Neuronal stem cell (in vitro differentiated cells): ENCODE measurements at regions not wholly inside any gene's neighbourhood (a gene's known extent, or its start where the extent isn't known, plus 50 kb on each side); places are given as distances from the start of the nearest gene placed in this dataset.

Source experiments
- DNase-seq: peaks from one replicate; pipeline ENCODE4 v3.0.0-alpha.2; 2013; ENCODE audit warnings: low spot score
- H2AFZ ChIP-seq: one replicate; pipeline ENCODE4 v1.6.1; 2013; ENCODE audit warnings: mild to moderate bottlenecking, low read length, inconsistent platforms
- H2AK5ac ChIP-seq: 2 replicates; pipeline ENCODE4 v1.6.1; 2013; ENCODE audit warnings: low read depth, mild to moderate bottlenecking, inconsistent platforms, low read length, moderate library complexity, mixed read lengths
- H2BK120ac ChIP-seq: 2 replicates; pipeline ENCODE4 v1.6.1; 2013; ENCODE audit warnings: low read depth, mild to moderate bottlenecking, inconsistent platforms, low read length, moderate library complexity, mixed read lengths
- H2BK12ac ChIP-seq: one replicate; pipeline ENCODE4 v1.6.1; 2013; ENCODE audit warnings: low read length, inconsistent platforms
- H2BK15ac ChIP-seq: 2 replicates; pipeline ENCODE4 v1.6.1; 2013; ENCODE audit warnings: mild to moderate bottlenecking, low read length, inconsistent platforms, mixed read lengths
- H2BK5ac ChIP-seq: one replicate; pipeline ENCODE4 v1.6.1; 2013; ENCODE audit warnings: inconsistent platforms, mild to moderate bottlenecking, low read length, moderate library complexity
- H3K14ac ChIP-seq: one replicate; pipeline ENCODE4 v1.6.1; 2013; ENCODE audit warnings: low read length, inconsistent platforms
- H3K18ac ChIP-seq: 2 replicates; pipeline ENCODE4 v1.6.1; 2013; ENCODE audit warnings: low read length, inconsistent platforms
- H3K23ac ChIP-seq: 2 replicates; pipeline ENCODE4 v1.6.1; 2013; ENCODE audit warnings: low read depth, mild to moderate bottlenecking, mixed read lengths, low read length, inconsistent platforms; ENCODE audit not compliant: poor library complexity
- H3K27ac ChIP-seq: replicated peaks from 3 replicates; pipeline ENCODE4 v1.5.1; 2013; ENCODE audit warnings: low read length, inconsistent platforms
- H3K27me3 ChIP-seq, 3 experiments: 2 replicates each; pipeline ENCODE4 v1.6.1; 2013; ENCODE audit warnings: low read length in 3 of 3, mild to moderate bottlenecking in 2 of 3, inconsistent platforms in 1 of 3, low read depth in 1 of 3, mixed read lengths in 1 of 3, moderate library complexity in 1 of 3; ENCODE audit not compliant: control insufficient read depth in 3 of 3, insufficient read depth in 3 of 3
- H3K36me3 ChIP-seq, 2 donors: replicated peaks in 1 of 2; 2 replicates each; pipeline ENCODE4 v1.6.1; 2013; ENCODE audit warnings: low read length in 2 of 2; ENCODE audit not compliant: control insufficient read depth in 2 of 2, insufficient read depth in 2 of 2
- H3K4ac ChIP-seq: 2 replicates; pipeline ENCODE4 v1.6.1; 2013; ENCODE audit warnings: inconsistent platforms, mild to moderate bottlenecking, low read length, moderate library complexity
- H3K4me1 ChIP-seq, 2 donors: 1 replicate in 1 of 2; 2 replicates in 1 of 2; pipeline ENCODE4 v1.6.1; 2013; ENCODE audit warnings: low read length in 2 of 2, low read depth in 1 of 2; ENCODE audit not compliant: control insufficient read depth in 2 of 2, insufficient read depth in 1 of 2
- H3K4me2 ChIP-seq: one replicate; pipeline ENCODE4 v1.6.1; 2013; ENCODE audit warnings: mild to moderate bottlenecking, low read length, inconsistent platforms; ENCODE audit not compliant: insufficient read depth, poor library complexity, severe bottlenecking
- H3K4me3 ChIP-seq, 2 donors: 2 replicates each; pipeline ENCODE4 v1.5.1; 2013; ENCODE audit warnings: low read length in 2 of 2, mild to moderate bottlenecking in 2 of 2, inconsistent platforms in 1 of 2, moderate library complexity in 1 of 2
- H3K79me1 ChIP-seq: one replicate; pipeline ENCODE4 v1.6.1; 2013; ENCODE audit warnings: low read depth, mild to moderate bottlenecking, inconsistent platforms, low read length, moderate library complexity
- H3K9ac ChIP-seq: one replicate; pipeline ENCODE4 v1.6.1; 2013; ENCODE audit warnings: mild to moderate bottlenecking, low read depth, low read length, inconsistent platforms; ENCODE audit not compliant: poor library complexity
- H3K9me3 ChIP-seq, 2 donors: replicated peaks in 1 of 2; 2 replicates each; pipeline versions ENCODE3 to v1.6.1; 2013; ENCODE audit warnings: low read length in 2 of 2, mild to moderate bottlenecking in 2 of 2, inconsistent platforms in 1 of 2, low read depth in 1 of 2, mixed read lengths in 1 of 2, moderate library complexity in 1 of 2; ENCODE audit not compliant: control insufficient read depth in 2 of 2, insufficient read depth in 1 of 2
- H4K8ac ChIP-seq: one replicate; pipeline ENCODE4 v1.6.1; 2013; ENCODE audit warnings: low read depth, mild to moderate bottlenecking, inconsistent platforms, low read length, moderate library complexity
- H4K91ac ChIP-seq: one replicate; pipeline ENCODE4 v1.6.1; 2013; ENCODE audit warnings: low read length, low read depth, mild to moderate bottlenecking, inconsistent platforms; ENCODE audit not compliant: poor library complexity
- WGBS, 2 donors: extraction: QIAGEN DNeasy Blood & Tissue Kit; methylation state at CpG; one replicate each; pipeline ENCODE4 v1.1.7; 2013; ENCODE audit warnings: missing lambda C conversion rate in 2 of 2, mixed read lengths in 1 of 2; ENCODE audit not compliant: insufficient read length in 2 of 2, insufficient replicate concordance in 1 of 2; ENCODE audit errors: extremely low coverage in 2 of 2; 5-methylcytosine and 5-hydroxymethylcytosine counted together

DNA sequence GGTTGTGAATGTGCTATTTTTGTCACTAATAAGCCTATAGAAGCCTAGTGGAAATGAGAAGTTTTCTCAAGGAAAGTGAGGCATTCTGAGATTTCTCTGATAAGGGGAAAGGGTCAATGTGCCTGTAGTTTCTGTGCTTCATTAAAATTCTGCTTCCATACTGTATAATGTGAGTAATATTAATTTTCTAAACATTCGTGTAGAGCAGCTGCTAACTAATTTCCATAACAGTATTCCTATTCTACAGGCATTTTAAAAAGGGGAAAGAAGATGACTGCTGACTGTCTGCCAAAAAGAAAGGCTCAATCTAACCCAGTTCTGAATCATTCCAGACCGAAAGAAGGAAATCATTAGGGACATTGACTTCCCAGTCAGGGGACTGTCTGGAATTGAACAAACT, 293.3 kb upstream of the TMPO start:
- Histone ChIP-seq H3K36me3 (no peaks in the 10 kb centered on the region), H3K4me2 (no peak overlapping the region), H2BK15ac (no peak overlapping the region), H3K4me1 (no peaks in the 10 kb centered on the region), H4K8ac (no peak overlapping the region), H3K4me3 (no peak overlapping the region), H3K27ac (no peak overlapping the region), H2BK5ac (no peak overlapping the region), H2AFZ (no peak overlapping the region), H3K18ac (no peak overlapping the region), H3K27me3 (no peaks in the 10 kb centered on the region), H3K23ac (no peak overlapping the region), H3K4ac (no peak overlapping the region), H4K91ac (no peak overlapping the region), H2BK12ac (no peak overlapping the region), H2BK120ac (no peak overlapping the region), H2AK5ac (no peak overlapping the region), H3K9ac (no peak overlapping the region), H3K79me1 (no peaks in the 10 kb centered on the region), H3K14ac (no peak overlapping the region), H3K9me3 (no peaks in the 10 kb centered on the region)
- no CpG with 5 or more reads among the region's 2 CpGs for WGBS, 2 donors
- DNase-seq, result no peak

DNA sequence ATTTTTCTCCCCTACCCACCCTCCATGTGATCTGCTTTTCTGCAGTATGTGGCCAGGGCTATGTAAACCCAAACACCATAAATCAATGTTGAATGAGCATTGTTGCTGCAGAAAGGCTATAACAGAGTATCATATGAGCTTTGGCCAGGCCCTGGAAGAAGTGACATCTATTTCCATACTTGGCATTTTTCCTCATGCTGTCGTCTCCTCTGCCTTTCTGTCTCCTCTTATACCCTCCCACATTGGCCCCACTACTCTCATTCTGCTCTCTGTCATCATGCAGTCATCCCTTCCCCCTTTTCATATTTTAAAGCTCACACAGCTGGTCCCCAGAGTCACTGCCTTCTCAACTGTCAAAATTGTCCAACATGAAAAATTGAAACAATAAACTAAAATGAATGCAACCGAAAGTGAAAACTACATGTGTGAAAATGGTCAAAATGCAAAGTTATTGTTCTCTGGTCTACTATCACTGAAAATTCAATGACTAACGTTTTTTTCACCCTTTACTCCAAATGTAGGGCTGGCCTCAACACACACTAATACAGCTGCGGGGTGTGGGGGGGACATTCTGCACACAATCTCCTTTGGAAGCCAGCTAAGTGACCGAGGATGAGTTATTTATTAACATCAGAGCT, 290.7 kb upstream of the TMPO start:
- no peak for DNase-seq
- Histone ChIP-seq H3K27me3 (no peaks in the 10 kb centered on the region), H4K91ac (no peak overlapping the region), H3K14ac (no peak overlapping the region), H3K27ac (no peak overlapping the region), H3K36me3 (no peaks in the 10 kb centered on the region), H2BK15ac (no peak overlapping the region), H3K4me1 (no peaks in the 10 kb centered on the region), H3K9me3 (no peaks in the 10 kb centered on the region), H3K79me1 (no peaks in the 10 kb centered on the region), H3K9ac (no peak overlapping the region), H3K23ac (no peak overlapping the region), H2BK12ac (no peak overlapping the region), H2BK5ac (no peak overlapping the region), H2AK5ac (no peak overlapping the region), H3K4me2 (no peak overlapping the region), H2BK120ac (no peak overlapping the region), H4K8ac (no peak overlapping the region), H3K18ac (no peak overlapping the region), H3K4ac (no peak overlapping the region), H2AFZ (no peak overlapping the region), H3K4me3 (no peak overlapping the region)
- WGBS, 2 donors, result no CpG with 5 or more reads among the region's 5 CpGs

DNA sequence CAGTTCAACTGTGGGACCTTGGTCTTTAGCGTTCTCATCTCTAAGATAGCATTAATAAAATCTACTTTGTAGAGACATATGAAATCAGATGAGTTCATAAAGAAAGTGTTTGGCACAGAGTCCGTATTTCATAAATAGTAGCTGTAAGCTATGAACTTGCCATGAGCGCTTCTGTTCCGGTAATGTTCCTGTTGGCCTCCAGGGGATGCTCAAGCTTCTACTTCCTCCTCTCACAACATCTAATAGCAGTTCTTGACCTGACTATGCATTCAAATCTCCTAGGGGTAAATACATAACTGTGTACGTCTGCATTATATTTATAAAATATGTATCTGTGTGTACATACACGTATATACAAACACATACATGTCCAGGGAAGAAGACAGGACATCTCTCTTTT, 288.2 kb upstream of the TMPO start:
- Histone ChIP-seq H4K91ac (no peak overlapping the region), H3K27ac (no peak overlapping the region), H3K4ac (no peak overlapping the region), H2BK5ac (no peak overlapping the region), H3K36me3 (no peaks in the 10 kb centered on the region), H3K79me1 (no peaks in the 10 kb centered on the region), H3K9ac (no peak overlapping the region), H3K4me2 (no peak overlapping the region), H2BK15ac (no peak overlapping the region), H2BK120ac (no peak overlapping the region), H2BK12ac (no peak overlapping the region), H3K9me3 (no peaks in the 10 kb centered on the region), H3K23ac (no peak overlapping the region), H3K4me1 (no peaks in the 10 kb centered on the region), H3K4me3 (no peak overlapping the region), H4K8ac (no peak overlapping the region), H3K18ac (no peak overlapping the region), H2AFZ (no peak overlapping the region), H3K14ac (no peak overlapping the region), H2AK5ac (no peak overlapping the region), H3K27me3 (no peaks in the 10 kb centered on the region)
- DNase-seq, result no peak
- WGBS, 2 donors, result no CpG with 5 or more reads among the region's 6 CpGs

DNA sequence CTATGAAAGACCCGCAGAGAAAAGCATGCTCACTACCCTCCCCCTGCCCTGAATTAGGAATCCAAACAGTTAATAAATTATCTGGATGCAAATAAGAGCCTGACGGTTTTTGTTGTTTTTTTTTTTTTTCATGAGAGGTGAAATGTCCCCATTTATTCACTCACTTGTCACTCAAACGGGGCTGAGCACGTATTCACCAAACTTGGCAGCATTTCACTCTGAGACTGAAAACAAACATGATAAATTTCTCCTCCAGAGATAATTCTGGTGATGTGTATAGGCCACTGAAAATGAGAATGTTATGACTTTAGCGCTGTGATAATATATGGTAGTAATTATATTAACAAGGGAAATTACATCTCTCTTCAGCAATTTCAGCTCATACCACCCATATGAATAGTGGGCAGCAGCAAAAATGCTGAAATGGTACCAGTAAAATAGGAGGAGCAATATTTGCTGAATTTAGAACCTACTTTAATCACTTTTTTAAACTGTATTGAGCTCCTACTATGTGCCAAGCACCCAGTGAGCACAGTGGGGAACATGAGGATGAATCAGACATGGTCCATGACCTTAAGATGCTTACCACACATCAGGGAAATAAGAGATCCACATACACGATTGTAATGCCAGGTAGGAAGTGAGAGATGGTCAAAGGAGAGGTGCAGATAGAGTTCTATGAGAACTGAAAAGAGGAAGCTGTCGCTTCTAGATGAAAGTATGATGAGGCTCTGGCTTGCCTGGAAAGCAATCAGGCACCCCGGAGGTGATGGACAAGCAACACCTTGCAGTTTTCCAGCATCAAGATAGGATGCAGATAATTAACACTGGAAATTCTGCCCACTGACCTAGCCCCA, 286.5 kb upstream of the TMPO start:
- Histone ChIP-seq H2AFZ (no peak overlapping the region), H3K18ac (no peak overlapping the region)

More for the DNA sequence above, 286.5 kb upstream of the TMPO start:
- H2BK5ac ChIP-seq, result no peak overlapping the region
- H3K4me2 ChIP-seq, result no peak overlapping the region
- DNase-seq, result no peak
- H3K9ac ChIP-seq, result no peak overlapping the region
- H2AK5ac ChIP-seq, result no peak overlapping the region
- no peak overlapping the region for H3K4ac ChIP-seq
- no peak overlapping the region for H4K91ac ChIP-seq
- H2BK120ac ChIP-seq, result no peak overlapping the region
- no peaks in the 10 kb centered on the region for H3K4me1 ChIP-seq
- H2BK12ac ChIP-seq, result no peak overlapping the region
- no peak overlapping the region for H4K8ac ChIP-seq
- H3K27me3 ChIP-seq, result no peaks in the 10 kb centered on the region
- H3K23ac ChIP-seq, result no peak overlapping the region
- H3K36me3 ChIP-seq, result no peaks in the 10 kb centered on the region
- no CpG with 5 or more reads among the region's 8 CpGs for WGBS, 2 donors
- no peaks in the 10 kb centered on the region for H3K9me3 ChIP-seq
- H3K79me1 ChIP-seq, result no peaks in the 10 kb centered on the region
- no peak overlapping the region for H3K4me3 ChIP-seq
- no peak overlapping the region for H3K27ac ChIP-seq
- no peak overlapping the region for H3K14ac ChIP-seq
- no peak overlapping the region for H2BK15ac ChIP-seq
